GM23248 (cell line): ENCODE measurements at regions not wholly inside any gene's neighbourhood (a gene's known extent, or its start where the extent isn't known, plus 50 kb on each side); places are given as distances from the start of the nearest gene placed in this dataset.

Source experiments
- DNase-seq: peaks from one replicate; pipeline ENCODE4 v3.0.0-alpha.2; 2015
- H2AFZ ChIP-seq: fragments of 200-600 bp; sonication (generic); 2 replicates; pipeline ENCODE4 v1.6.1; 2016; ENCODE audit warnings: antibody characterized with exemption
- H3F3A ChIP-seq: fragments of 200-600 bp; sonication (generic); 2 replicates; pipeline ENCODE4 v1.6.1; 2016; ENCODE audit warnings: mild to moderate bottlenecking, antibody characterized with exemption, mixed run types; ENCODE audit not compliant: insufficient read depth
- H3K27ac ChIP-seq: fragments of 200-600 bp; sonication (generic); 2 replicates; pipeline ENCODE4 v1.5.1; 2016; ENCODE audit warnings: mild to moderate bottlenecking
- H3K27me3 ChIP-seq: fragments of 200-600 bp; sonication (generic); replicated peaks from 2 replicates; pipeline ENCODE4 v1.6.1; 2016; ENCODE audit warnings: mild to moderate bottlenecking; ENCODE audit not compliant: insufficient read depth
- H3K36me3 ChIP-seq: fragments of 200-600 bp; sonication (generic); 2 replicates; pipeline ENCODE4 v1.6.1; 2016; ENCODE audit warnings: low read depth, mild to moderate bottlenecking
- H3K4me1 ChIP-seq: fragments of 200-600 bp; sonication (generic); 2 replicates; pipeline ENCODE4 v1.6.1; 2016; ENCODE audit warnings: mild to moderate bottlenecking; ENCODE audit not compliant: insufficient read depth
- H3K4me2 ChIP-seq: fragments of 200-600 bp; sonication (generic); one replicate; pipeline ENCODE4 v1.6.1; 2016; ENCODE audit warnings: mild to moderate bottlenecking; ENCODE audit not compliant: unreplicated experiment
- H3K4me3 ChIP-seq: fragments of 200-600 bp; sonication (generic); 2 replicates; pipeline ENCODE4 v1.5.1; 2016; ENCODE audit warnings: mild to moderate bottlenecking
- H3K79me2 ChIP-seq: fragments of 200-600 bp; sonication (generic); 2 replicates; pipeline ENCODE4 v1.6.1; 2016; ENCODE audit warnings: mild to moderate bottlenecking; ENCODE audit not compliant: insufficient read depth
- H3K9ac ChIP-seq: fragments of 200-600 bp; sonication (generic); 2 replicates; pipeline ENCODE4 v1.6.1; 2016; ENCODE audit warnings: mild to moderate bottlenecking
- H3K9me2 ChIP-seq: fragments of 200-600 bp; sonication (generic); 2 replicates; pipeline ENCODE4 v1.6.1; 2016; ENCODE audit warnings: mixed run types, mild to moderate bottlenecking, moderate library complexity; ENCODE audit not compliant: insufficient read depth
- H3K9me3 ChIP-seq: fragments of 200-600 bp; sonication (generic); one replicate; pipeline ENCODE4 v1.6.1; 2017; ENCODE audit warnings: low read depth
- H4K20me1 ChIP-seq: fragments of 200-600 bp; sonication (generic); 2 replicates; pipeline ENCODE4 v1.6.0; 2016; ENCODE audit not compliant: insufficient read depth
- EZH2 ChIP-seq: fragments of 200-600 bp; sonication (generic); IDR thresholded peaks from 2 replicates; pipeline ENCODE4 v1.6.1; 2018; ENCODE audit warnings: antibody characterized with exemption, mild to moderate bottlenecking; ENCODE audit not compliant: insufficient read depth, poor library complexity, severe bottlenecking
- EZH2phosphoT487 ChIP-seq: fragments of 200-600 bp; sonication (generic); IDR thresholded peaks from 2 replicates; pipeline ENCODE4 v1.6.1; 2018; ENCODE audit warnings: antibody characterized with exemption, moderate library complexity, mild to moderate bottlenecking, low read depth; ENCODE audit not compliant: insufficient read depth
- WGBS, 2 experiments: methylation state at CpG; one replicate each; pipeline ENCODE4 v1.1.6; 2015 to 2017; ENCODE audit warnings: low lambda C conversion rate in 2 of 2, low coverage in 1 of 2; ENCODE audit errors: missing lambda C conversion rate in 2 of 2; 5-methylcytosine and 5-hydroxymethylcytosine counted together
- in situ Hi-C: fragments of 300-500 bp; cut with MboI; formaldehyde crosslinking; loops from 2 replicates; pipeline ENCODE4 v1.15.0; 2020

GRCh38 chr12:89877136-89877535 is 168.5 kb upstream of the ATP2B1 start:
- H3K9me3 ChIP-seq: no peaks in the 10 kb centered on the region
- 79 to 90% methylated on average over 3 of the region's 3 CpGs for WGBS, 2 experiments
- H3K27me3 ChIP-seq: no peaks in the 10 kb centered on the region
- H3K79me2 ChIP-seq: no peaks in the 10 kb centered on the region
- H3K9ac ChIP-seq: no peak overlapping the region
- no peaks in the 10 kb centered on the region for H3K36me3 ChIP-seq
- no peak overlapping the region for H2AFZ ChIP-seq
- in situ Hi-C loops: no loop called here
- no peak overlapping the region for H3K27ac ChIP-seq
- no peaks in the 10 kb centered on the region for H4K20me1 ChIP-seq
- no peak overlapping the region for H3K4me3 ChIP-seq
- H3K4me2 ChIP-seq: no peak overlapping the region
- DNase-seq: no peak
- H3K4me1 ChIP-seq: no peaks in the 10 kb centered on the region
- no peaks in the 10 kb centered on the region for H3K9me2 ChIP-seq
- TF ChIP-seq EZH2phosphoT487 (no peak), EZH2 (no peak)
- no peaks in the 10 kb centered on the region for H3F3A ChIP-seq

DNA sequence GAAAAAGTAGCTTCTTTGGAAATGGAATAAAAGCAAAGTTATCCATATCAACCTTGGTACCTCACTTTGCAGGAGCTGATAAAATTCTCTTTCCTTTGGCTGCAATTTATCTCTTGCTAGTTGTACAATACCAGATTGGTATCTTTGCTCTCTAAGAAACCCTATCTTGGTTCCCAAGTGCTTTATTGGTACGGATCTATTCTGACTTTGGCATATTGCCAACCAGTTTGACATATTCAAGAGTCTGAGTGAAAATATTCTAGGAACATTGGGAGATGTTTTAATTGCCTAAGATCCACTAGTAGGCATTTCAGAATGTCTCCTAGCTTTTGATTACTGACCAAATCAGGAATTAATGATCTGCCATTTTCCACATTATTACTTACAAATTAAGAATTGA is 167.2 kb upstream of the ATP2B1 start:
- Histone ChIP-seq H3K9ac (no peak overlapping the region), H3K36me3 (no peaks in the 10 kb centered on the region), H3K79me2 (no peaks in the 10 kb centered on the region), H3K4me2 (no peak overlapping the region), H3K27ac (no peak overlapping the region), H3F3A (no peaks in the 10 kb centered on the region), H3K9me2 (no peaks in the 10 kb centered on the region), H3K9me3 (no peaks in the 10 kb centered on the region), H3K27me3 (no peaks in the 10 kb centered on the region), H2AFZ (no peak overlapping the region), H3K4me3 (no peak overlapping the region), H3K4me1 (no peaks in the 10 kb centered on the region), H4K20me1 (no peaks in the 10 kb centered on the region)
- DNase-seq: no peak
- in situ Hi-C loops: no loop called here
- WGBS, 2 experiments: 85 to 91% methylated on average over 1 of the region's 1 CpG
- no peak for TF ChIP-seq EZH2phosphoT487
- no peak for TF ChIP-seq EZH2

DNA sequence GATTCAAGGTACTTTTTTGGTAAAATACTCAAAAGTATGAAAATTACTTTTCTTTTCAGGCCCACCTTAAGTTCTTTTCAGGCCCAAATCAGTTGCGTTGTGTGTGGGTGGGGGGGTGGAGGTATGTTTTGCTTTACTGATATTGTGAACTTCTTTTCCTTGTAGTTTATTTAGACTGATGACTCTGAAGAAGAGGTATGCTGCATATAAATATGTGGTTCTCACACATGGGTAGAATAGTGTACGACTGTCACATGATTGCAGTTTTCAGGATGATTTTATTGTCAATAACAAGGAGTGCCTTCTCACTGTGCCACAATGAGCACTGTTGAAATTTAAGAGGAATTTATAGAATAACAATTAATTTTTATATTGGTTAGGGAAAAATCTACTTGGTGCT is 166.6 kb upstream of the ATP2B1 start:
- Histone ChIP-seq H3K4me2 (no peak overlapping the region), H3K79me2 (no peaks in the 10 kb centered on the region), H4K20me1 (no peaks in the 10 kb centered on the region), H2AFZ (no peak overlapping the region), H3K27ac (no peak overlapping the region), H3K36me3 (no peaks in the 10 kb centered on the region), H3K9me2 (no peaks in the 10 kb centered on the region), H3K9ac (no peak overlapping the region), H3K4me3 (no peak overlapping the region), H3K4me1 (no peaks in the 10 kb centered on the region), H3F3A (no peaks in the 10 kb centered on the region), H3K27me3 (no peaks in the 10 kb centered on the region), H3K9me3 (peaks cover 4% of the 10 kb centered on the region)
- no peak for DNase-seq
- TF ChIP-seq EZH2: no peak
- TF ChIP-seq EZH2phosphoT487: no peak
- WGBS, 2 experiments: 90 to 93% methylated on average over 2 of the region's 2 CpGs
- in situ Hi-C loops: no loop called here

GRCh38 chr12:89874146-89874545 is 165.5 kb upstream of the ATP2B1 start:
- Histone ChIP-seq H3K9ac (no peak overlapping the region), H3K79me2 (no peaks in the 10 kb centered on the region), H3K27me3 (no peaks in the 10 kb centered on the region), H3K4me3 (no peak overlapping the region), H3K27ac (no peak overlapping the region), H2AFZ (no peak overlapping the region), H3K4me2 (no peak overlapping the region), H3K4me1 (no peaks in the 10 kb centered on the region), H4K20me1 (no peaks in the 10 kb centered on the region), H3K9me3 (peaks cover 8% of the 10 kb centered on the region), H3F3A (no peaks in the 10 kb centered on the region), H3K9me2 (no peaks in the 10 kb centered on the region), H3K36me3 (no peaks in the 10 kb centered on the region)
- in situ Hi-C loops: no loop called here
- TF ChIP-seq EZH2phosphoT487 (no peak), EZH2 (no peak)
- 92 to 95% methylated on average over 5 of the region's 5 CpGs for WGBS, 2 experiments
- no peak for DNase-seq

- no peaks in the 10 kb centered on the region for H3K9me2 ChIP-seq
- no peaks in the 10 kb centered on the region for H3K36me3 ChIP-seq
- H3K27ac ChIP-seq: no peak overlapping the region
- TF ChIP-seq EZH2: no peak
- TF ChIP-seq EZH2phosphoT487: no peak
- in situ Hi-C loops: no loop called here
- peaks cover 8% of the 10 kb centered on the region for H3K9me3 ChIP-seq
- no peaks in the 10 kb centered on the region for H3K27me3 ChIP-seq
- no peak overlapping the region for H3K9ac ChIP-seq
- no peak for DNase-seq
- no peak overlapping the region for H2AFZ ChIP-seq
- no peaks in the 10 kb centered on the region for H3K4me1 ChIP-seq
- 56 to 66% methylated on average over 4 of the region's 4 CpGs for WGBS, 2 experiments
- H3K4me2 ChIP-seq: no peak overlapping the region
- H3K79me2 ChIP-seq: no peaks in the 10 kb centered on the region
- H3K4me3 ChIP-seq: no peak overlapping the region
- no peaks in the 10 kb centered on the region for H4K20me1 ChIP-seq
- H3F3A ChIP-seq: no peaks in the 10 kb centered on the region
Observed at GRCh38 chr12:89873745-89874144, 165.1 kb upstream of the ATP2B1 start.
